ENCODE measurements at regions not wholly inside any gene's neighbourhood (a gene's known extent, or its start where the extent isn't known, plus 50 kb on each side); places are given as distances from the start of the nearest gene placed in this dataset.

GRCh38 chr6:127022302-127022701, 96.2 kb upstream of the RSPO3 start:
- DNase-seq, result peak; percentile 73

DNA sequence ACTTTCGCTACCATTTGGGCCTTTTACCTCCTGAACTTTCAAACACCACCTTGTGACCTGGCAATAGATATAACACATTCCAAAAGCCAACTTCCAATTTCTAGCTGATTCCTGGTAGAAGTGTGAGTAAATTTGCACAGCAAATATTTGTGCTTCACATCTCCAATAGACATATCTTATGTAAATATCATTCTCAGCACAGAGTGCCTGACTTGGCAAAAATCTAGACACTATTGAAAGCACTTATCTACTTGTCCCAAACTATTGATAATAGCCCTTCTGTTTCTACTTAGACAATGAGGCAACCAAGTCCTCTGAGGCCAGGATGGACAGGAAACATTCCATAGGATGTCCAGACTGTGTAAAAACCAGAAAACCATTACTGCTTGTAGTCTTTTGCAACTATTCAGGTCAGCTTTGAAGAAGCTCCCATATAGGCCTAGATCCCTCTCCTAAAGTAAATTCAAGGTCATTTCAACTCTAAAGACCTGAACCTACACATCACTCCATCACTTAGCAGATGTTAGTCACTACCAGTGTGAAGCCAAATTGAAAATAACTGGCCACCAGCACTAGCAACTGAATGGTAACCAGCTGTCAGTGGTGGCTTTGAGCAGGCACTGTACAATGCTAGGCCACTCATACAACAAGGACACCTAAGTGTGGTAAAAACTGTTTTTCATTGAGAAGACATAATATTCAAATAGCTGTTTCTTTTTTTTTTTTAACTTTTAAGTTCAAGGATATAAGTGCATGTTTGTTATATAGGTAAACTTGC, 95.3 kb upstream of the RSPO3 start:
- DNase-seq, result no peak

DNA sequence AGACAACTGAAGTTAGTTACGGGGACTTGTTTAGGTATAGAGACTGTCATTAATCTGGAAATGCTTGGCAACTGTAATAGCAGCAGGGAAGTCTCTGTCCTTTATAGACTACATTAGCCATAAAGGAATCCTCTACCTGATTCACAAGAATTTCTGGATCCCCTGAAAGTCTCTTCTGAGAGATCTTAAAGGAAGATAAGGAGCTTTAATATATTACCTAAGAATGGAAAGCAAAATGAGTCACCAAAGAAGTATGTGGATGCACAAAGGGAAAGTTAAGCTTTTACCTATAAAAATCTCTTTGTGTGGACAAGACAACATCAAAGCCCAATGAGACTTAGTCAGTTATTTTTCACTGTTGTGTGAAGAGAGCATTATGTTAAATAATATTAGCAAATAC, 92.2 kb upstream of the RSPO3 start:
- no peak for DNase-seq

GRCh38 chr6:127030111-127030510, 88.4 kb upstream of the RSPO3 start:
- DNase-seq, result no peak

DNA sequence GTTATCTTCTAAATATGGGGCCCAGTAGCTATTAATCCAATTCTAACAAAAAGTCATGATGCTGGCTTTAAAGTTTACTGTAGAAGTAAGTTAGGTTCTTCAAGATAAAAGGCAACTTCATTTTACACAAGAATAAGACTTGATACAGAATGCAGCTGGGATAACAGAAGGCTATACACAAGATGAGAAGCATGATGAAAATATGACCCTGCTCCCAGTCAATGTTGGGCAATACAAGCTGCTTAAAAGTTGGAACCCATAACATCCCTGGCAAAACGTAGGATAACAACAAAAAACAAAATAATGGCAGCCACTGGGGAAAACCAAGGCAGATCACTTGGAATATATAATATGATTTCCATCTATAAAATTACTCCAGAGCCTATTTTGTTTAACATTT, 87.6 kb upstream of the RSPO3 start:
- no peak for DNase-seq

DNA sequence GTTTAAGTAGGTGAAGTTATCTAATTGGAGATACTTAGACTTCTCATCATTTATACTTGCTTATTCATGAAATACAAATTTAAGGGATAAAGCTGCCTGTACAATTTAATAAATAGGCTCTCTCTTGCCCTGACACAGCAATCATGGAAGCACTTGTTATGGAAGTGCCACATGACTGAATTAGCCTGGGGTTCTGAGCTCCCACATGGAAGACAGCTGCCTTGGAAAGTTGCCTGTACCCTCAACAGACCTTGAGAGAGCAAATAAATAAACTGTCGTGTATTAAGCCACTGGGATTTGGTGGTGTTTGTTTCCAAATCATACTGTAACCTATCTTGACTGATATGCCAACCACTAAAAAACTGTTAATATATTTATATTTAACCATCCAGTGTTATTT, 87.0 kb upstream of the RSPO3 start:
- DNase-seq, result no peak

- DNase-seq, result no peak
Measured at GRCh38 chr6:127032971-127033370, 85.5 kb upstream of the RSPO3 start.

DNA sequence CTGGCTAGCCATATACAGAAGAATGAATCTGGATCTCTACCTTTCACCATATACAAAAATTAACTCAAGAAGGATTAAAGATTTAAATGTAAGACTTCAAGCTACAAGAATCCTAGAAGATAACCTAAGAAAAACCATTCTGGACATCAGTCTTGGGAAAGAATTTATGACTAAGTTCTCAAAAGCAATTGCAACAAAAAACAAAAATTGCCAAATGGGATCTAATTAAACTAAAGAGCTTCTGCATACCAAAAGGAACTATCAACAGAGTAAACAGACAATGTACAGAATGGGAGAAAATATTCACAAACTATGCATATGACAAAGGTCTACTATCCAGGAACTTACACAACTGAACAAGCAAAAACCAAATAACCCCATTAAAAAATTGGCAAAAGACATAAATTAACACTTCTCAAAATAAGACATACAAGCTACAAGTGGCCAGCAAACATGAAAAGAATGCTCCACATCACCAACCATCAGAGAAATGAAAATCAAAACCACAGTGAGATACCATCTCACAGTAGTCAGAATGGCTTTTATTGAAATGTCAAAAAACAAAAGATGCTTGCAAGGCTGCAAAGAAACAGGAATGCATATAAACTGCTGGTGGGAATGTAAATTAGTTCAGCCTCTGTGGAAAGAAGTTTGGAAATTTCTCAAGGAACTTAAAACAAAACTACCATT, 66.8 kb upstream of the RSPO3 start:
- DNase-seq, result peak; percentile 90

GRCh38 chr6:127053032-127053874, 65.2 kb upstream of the RSPO3 start:
- DNase-seq, result no peak

DNA sequence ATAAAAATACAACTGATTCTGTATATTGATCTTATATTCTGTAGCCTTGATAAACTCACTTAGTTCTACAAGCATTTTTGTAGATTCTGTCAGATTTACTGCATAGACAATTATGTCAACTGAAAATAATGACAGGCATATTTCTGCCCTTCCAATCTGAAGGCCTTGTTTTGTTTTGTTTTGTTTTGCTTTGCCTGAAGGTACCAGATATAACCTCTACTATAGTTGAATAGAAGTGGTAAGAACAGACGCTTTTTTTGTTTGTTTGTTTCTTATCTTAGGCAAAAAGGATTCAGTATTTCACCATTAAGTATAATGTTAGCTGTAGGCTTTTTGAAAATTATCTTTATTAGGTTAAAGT, 64.6 kb upstream of the RSPO3 start:
- DNase-seq, result no peak

DNA sequence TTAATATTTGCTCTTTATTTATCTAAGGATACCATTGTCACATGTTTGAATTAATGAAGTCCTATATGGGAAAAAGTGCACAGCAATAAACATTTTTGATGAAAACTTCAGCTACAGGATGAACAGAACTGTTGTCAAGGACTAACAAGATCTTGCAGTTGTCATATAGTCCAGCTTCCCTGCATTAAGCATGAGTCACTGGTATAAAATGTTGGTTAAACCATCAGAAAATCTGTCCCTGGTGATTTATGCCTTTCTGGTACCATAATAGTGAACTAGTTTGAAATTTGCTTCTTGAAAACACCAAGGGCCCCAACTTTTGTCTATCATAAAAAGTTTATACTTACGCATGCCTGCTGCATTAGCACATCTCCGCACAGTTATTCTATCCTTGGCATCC, 60.4 kb upstream of the RSPO3 start:
- peak; percentile 83 for DNase-seq

GRCh38 chr6:127058936-127059335, 59.5 kb upstream of the RSPO3 start:
- DNase-seq, result no peak
